H9 (cell line): ENCODE measurements at regions not wholly inside any gene's neighbourhood (a gene's known extent, or its start where the extent isn't known, plus 50 kb on each side); places are given as distances from the start of the nearest gene placed in this dataset.

Experiments used
- DNase-seq: peaks from one replicate; pipeline ENCODE4 v3.0.0-alpha.2; 2017
- H2AFZ ChIP-seq: one replicate; pipeline ENCODE4 v1.6.1; 2013; ENCODE audit warnings: mild to moderate bottlenecking, low read length, control low read depth, moderate library complexity
- H2AK5ac ChIP-seq: 2 replicates; pipeline ENCODE4 v1.6.1; 2013; ENCODE audit warnings: low read length, control low read depth, mixed read lengths; ENCODE audit not compliant: insufficient read length
- H2BK120ac ChIP-seq: one replicate; pipeline ENCODE4 v1.6.1; 2013; ENCODE audit warnings: low read depth, mild to moderate bottlenecking, low read length, control low read depth, inconsistent platforms; ENCODE audit not compliant: poor library complexity, severe bottlenecking
- H2BK12ac ChIP-seq: 2 replicates; pipeline ENCODE4 v1.6.1; 2013; ENCODE audit warnings: low read length, control low read depth, mixed read lengths, low read depth; ENCODE audit not compliant: insufficient read length
- H2BK15ac ChIP-seq: 2 replicates; pipeline ENCODE4 v1.6.1; 2013; ENCODE audit warnings: low read depth, low read length, control low read depth
- H2BK20ac ChIP-seq: one replicate; pipeline ENCODE4 v1.6.1; 2013; ENCODE audit warnings: low read depth, mild to moderate bottlenecking, low read length, control low read depth, inconsistent platforms; ENCODE audit not compliant: poor library complexity, severe bottlenecking
- H2BK5ac ChIP-seq: 2 replicates; pipeline ENCODE4 v1.6.1; 2013; ENCODE audit warnings: low read length, control low read depth, mixed read lengths; ENCODE audit not compliant: insufficient read length
- H3K14ac ChIP-seq: 2 replicates; pipeline ENCODE4 v1.6.1; 2013; ENCODE audit warnings: low read length, control low read depth; ENCODE audit not compliant: insufficient read depth
- H3K18ac ChIP-seq: 2 replicates; pipeline ENCODE4 v1.6.1; 2013; ENCODE audit warnings: low read depth, mild to moderate bottlenecking, mixed read lengths, low read length, control low read depth; ENCODE audit not compliant: insufficient read length
- H3K23ac ChIP-seq: 2 replicates; pipeline ENCODE4 v1.6.1; 2013; ENCODE audit warnings: low read length, control low read depth, mixed read lengths, low read depth; ENCODE audit not compliant: insufficient read length
- H3K23me2 ChIP-seq: 2 replicates; pipeline ENCODE4 v1.6.1; 2013; ENCODE audit warnings: low read depth, mild to moderate bottlenecking, mixed read lengths, low read length, control low read depth; ENCODE audit not compliant: insufficient read length, poor library complexity, severe bottlenecking
- H3K27ac ChIP-seq: 2 replicates; pipeline ENCODE4 v1.5.1; 2013; ENCODE audit warnings: low read length, control low read depth, mixed read lengths, low read depth; ENCODE audit not compliant: insufficient read length
- H3K27me3 ChIP-seq: 2 replicates; pipeline ENCODE4 v1.6.1; 2013; ENCODE audit warnings: low read length, control low read depth, inconsistent platforms; ENCODE audit not compliant: insufficient read depth
- H3K4ac ChIP-seq: 2 replicates; pipeline ENCODE4 v1.6.1; 2013; ENCODE audit warnings: low read depth, mild to moderate bottlenecking, control low read depth, inconsistent platforms, low read length, moderate library complexity
- H3K4me1 ChIP-seq: 2 replicates; pipeline ENCODE4 v1.6.1; 2013; ENCODE audit warnings: low read length, control low read depth, inconsistent platforms; ENCODE audit not compliant: insufficient read depth
- H3K4me2 ChIP-seq: 2 replicates; pipeline ENCODE4 v1.6.1; 2013; ENCODE audit warnings: low read length, control low read depth, mixed read lengths; ENCODE audit not compliant: insufficient read length, insufficient read depth
- H3K56ac ChIP-seq: 2 replicates; pipeline ENCODE4 v1.6.1; 2013; ENCODE audit warnings: low read depth, mild to moderate bottlenecking, mixed read lengths, low read length, control low read depth; ENCODE audit not compliant: insufficient read length
- H3K79me1 ChIP-seq: 2 replicates; pipeline ENCODE4 v1.6.1; 2013; ENCODE audit warnings: low read depth, mild to moderate bottlenecking, moderate library complexity, low read length, control low read depth, inconsistent platforms; ENCODE audit not compliant: insufficient read depth, poor library complexity, severe bottlenecking
- H3K79me2 ChIP-seq: 2 replicates; pipeline ENCODE4 v1.6.1; 2013; ENCODE audit warnings: low read length, control low read depth, inconsistent platforms; ENCODE audit not compliant: insufficient read depth
- H3K9ac ChIP-seq: 2 replicates; pipeline ENCODE4 v1.6.1; 2013; ENCODE audit warnings: low read length, control low read depth, mixed read lengths; ENCODE audit not compliant: insufficient read length; ENCODE audit errors: extremely low read depth
- H3K9me3 ChIP-seq: one replicate; pipeline ENCODE4 v1.6.1; 2013; ENCODE audit warnings: low read depth, low read length, inconsistent platforms; ENCODE audit not compliant: control insufficient read depth
- H3T11ph ChIP-seq: one replicate; pipeline ENCODE4 v1.6.1; 2013; ENCODE audit warnings: mild to moderate bottlenecking, low read length, control low read depth, inconsistent platforms
- H4K20me1 ChIP-seq: one replicate; pipeline ENCODE4 v1.6.1; 2013; ENCODE audit not compliant: control insufficient read depth, insufficient read length, insufficient read depth
- H4K5ac ChIP-seq: 2 replicates; pipeline ENCODE4 v1.6.1; 2013; ENCODE audit warnings: low read depth, mild to moderate bottlenecking, mixed read lengths, low read length, control low read depth; ENCODE audit not compliant: insufficient read length
- H4K8ac ChIP-seq: replicated peaks from 2 replicates; pipeline ENCODE4 v1.6.1; 2013; ENCODE audit warnings: low read length, control low read depth, mixed read lengths, low read depth; ENCODE audit not compliant: insufficient read length
- H4K91ac ChIP-seq: 2 replicates; pipeline ENCODE4 v1.6.1; 2013; ENCODE audit warnings: low read depth, mild to moderate bottlenecking, moderate library complexity, mixed read lengths, low read length, control low read depth; ENCODE audit not compliant: insufficient read length
- H3K27ac Mint-ChIP-seq, 3 experiments: 2 replicates in 2 of 3; 3 replicates in 1 of 3; pipeline ENCODE4 v1.8.0; 2020 to 2021; ENCODE audit warnings: mixed read lengths in 3 of 3, mild to moderate bottlenecking in 1 of 3, moderate library complexity in 1 of 3
- H3K27me3 Mint-ChIP-seq: 2 replicates; pipeline ENCODE4 v1.8.0; 2021; ENCODE audit warnings: low read depth, mild to moderate bottlenecking, moderate library complexity, mixed read lengths
- H3K36me3 Mint-ChIP-seq, 3 experiments: 2 replicates in 2 of 3; 3 replicates in 1 of 3; pipeline ENCODE4 v1.8.0; 2020 to 2021; ENCODE audit warnings: low read depth in 3 of 3, mixed read lengths in 3 of 3; ENCODE audit not compliant: insufficient read depth in 1 of 3
- H3K4me1 Mint-ChIP-seq, 2 experiments: 2 replicates each; pipeline ENCODE4 v1.8.0; 2020; ENCODE audit warnings: mixed read lengths in 2 of 2
- H3K4me3 Mint-ChIP-seq, 2 experiments: 2 replicates in 1 of 2; 3 replicates in 1 of 2; pipeline ENCODE4 v1.8.0; 2020 to 2021; ENCODE audit warnings: mild to moderate bottlenecking in 2 of 2, mixed read lengths in 2 of 2, moderate library complexity in 1 of 2
- H3K9me3 Mint-ChIP-seq, 2 experiments: 2 replicates in 1 of 2; 3 replicates in 1 of 2; pipeline ENCODE4 v1.8.0; 2020; ENCODE audit warnings: mild to moderate bottlenecking in 2 of 2, mixed read lengths in 2 of 2, moderate library complexity in 1 of 2
- CTCF ChIP-seq: fragments of 200-600 bp; sonication (generic); conservative IDR thresholded peaks from 3 replicates; pipeline ENCODE4 v1.8.0; 2021; ENCODE audit warnings: antibody characterized with exemption, mild to moderate bottlenecking
- WGBS: extraction: QIAGEN DNeasy Blood & Tissue Kit; methylation state at CpG from one replicate; pipeline ENCODE4 v1.1.7; 2013; ENCODE audit warnings: missing lambda C conversion rate, low lambda C conversion rate, mixed read lengths; ENCODE audit not compliant: insufficient read length; ENCODE audit errors: extremely low coverage; 5-methylcytosine and 5-hydroxymethylcytosine counted together

GRCh38 chr1:80402625-80403024, 1396.1 kb upstream of the ADGRL4 start:
- Histone ChIP-seq H4K20me1 (no peaks in the 10 kb centered on the region), H3K79me2 (no peaks in the 10 kb centered on the region), H3K23ac (no peak overlapping the region), H3K4me1 (no peaks in the 10 kb centered on the region), H3K23me2 (no peaks in the 10 kb centered on the region), H3T11ph (no peak overlapping the region), H3K79me1 (no peaks in the 10 kb centered on the region), H2BK5ac (no peak overlapping the region), H2AFZ (no peak overlapping the region), H2BK20ac (no peak overlapping the region), H4K8ac (no peak overlapping the region), H3K56ac (no peak overlapping the region), H3K4me2 (no peak overlapping the region), H2AK5ac (no peak overlapping the region), H4K5ac (no peak overlapping the region), H3K14ac (no peak overlapping the region), H2BK120ac (no peak overlapping the region), H3K9ac (no peak overlapping the region), H2BK12ac (no peak overlapping the region), H3K4ac (no peak overlapping the region), H3K9me3 (no peaks in the 10 kb centered on the region), H2BK15ac (no peak overlapping the region), H3K18ac (no peak overlapping the region), H4K91ac (no peak overlapping the region), H3K27me3 (no peaks in the 10 kb centered on the region), H3K27ac (no peak overlapping the region)
- H3K4me3 Mint-ChIP-seq, result no peak overlapping the region
- peaks cover 7 to 16% (median 10%) of the 10 kb centered on the region in 3 experiments for H3K36me3 Mint-ChIP-seq
- DNase-seq, result no peak
- no peak overlapping the region for H3K27ac Mint-ChIP-seq
- no peaks in the 10 kb centered on the region for H3K4me1 Mint-ChIP-seq
- no peak for TF ChIP-seq CTCF
- no CpG with 5 or more reads among the region's 3 CpGs for WGBS
- H3K9me3 Mint-ChIP-seq, result peaks cover 12 to 17% of the 10 kb centered on the region in 2 experiments
- H3K27me3 Mint-ChIP-seq, result no peaks in the 10 kb centered on the region; the same call in none of the 2 replicates
